Endothelial cell of umbilical vein (primary cell): ENCODE measurements at regions not wholly inside any gene's neighbourhood (a gene's known extent, or its start where the extent isn't known, plus 50 kb on each side); places are given as distances from the start of the nearest gene placed in this dataset.

Experiments
- CTCF ChIP-seq, 2 donors: IDR thresholded peaks; 1 replicate in 1 of 2; 2 replicates in 1 of 2; pipeline ENCODE4 v1.5.1; 2011; ENCODE audit warnings: low read length in 2 of 2, mild to moderate bottlenecking in 2 of 2, moderate library complexity in 2 of 2, control low read depth in 1 of 2, inconsistent platforms in 1 of 2, low read depth in 1 of 2; ENCODE audit not compliant: insufficient read depth in 1 of 2; ENCODE audit errors: extremely low read depth in 1 of 2
- EZH2 ChIP-seq: IDR thresholded peaks from 2 replicates; pipeline ENCODE4 v1.6.1; 2012; ENCODE audit warnings: borderline replicate concordance, low read depth, mild to moderate bottlenecking, moderate library complexity, low read length, inconsistent platforms; ENCODE audit not compliant: severe bottlenecking
- GATA2 ChIP-seq: IDR thresholded peaks from 2 replicates; pipeline ENCODE4 v1.7.0; 2011; ENCODE audit warnings: low read depth, mild to moderate bottlenecking, moderate library complexity, mixed read lengths, low read length; ENCODE audit not compliant: insufficient read length, insufficient read depth
- JUN ChIP-seq: IDR thresholded peaks from 2 replicates; pipeline ENCODE4 v1.6.1; 2011; ENCODE audit warnings: borderline replicate concordance, low read depth; ENCODE audit not compliant: insufficient read length, insufficient read depth
- POLR2A ChIP-seq: IDR thresholded peaks from 2 replicates; pipeline ENCODE4 v1.6.1; 2012; ENCODE audit warnings: low read depth, mild to moderate bottlenecking, control low read depth, low read length
- POLR2AphosphoS5 ChIP-seq: IDR thresholded peaks from 2 replicates; pipeline ENCODE4 v1.6.1; 2012; ENCODE audit warnings: low read depth, mild to moderate bottlenecking, control low read depth, low read length, moderate library complexity; ENCODE audit not compliant: insufficient read depth

DNA sequence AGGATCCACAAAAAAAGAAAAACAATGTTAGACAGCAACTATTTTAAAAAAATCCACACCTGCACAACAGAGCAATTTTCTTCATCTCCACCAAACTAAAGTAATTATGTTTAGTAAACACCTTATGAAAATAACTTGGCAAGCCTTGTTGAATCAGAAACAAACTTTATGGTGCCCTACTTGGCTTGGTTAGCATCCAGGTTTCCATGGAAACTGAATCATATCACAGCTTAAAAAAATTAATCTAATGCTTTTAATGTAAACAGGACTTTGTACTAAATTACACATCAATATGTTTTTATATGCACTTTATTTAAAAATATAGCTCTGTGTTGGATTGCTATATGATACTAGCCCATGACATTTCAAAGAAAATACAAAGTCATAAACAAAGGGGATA lies 1882.4 kb downstream of the SUCLG1 start:
- no peak for TF ChIP-seq EZH2
- no peak for TF ChIP-seq CTCF (IDR thresholded peaks at IDR 0.05; ENCODE audit: extremely low read depth in 1 of 2, insufficient read depth in 1 of 2, low read depth in 1 of 2, low read length in 2 of 2)
- TF ChIP-seq POLR2A = no peak
- no peak for TF ChIP-seq JUN
- TF ChIP-seq POLR2AphosphoS5 = no peak
- no peak for TF ChIP-seq GATA2
